ENCODE measurements at regions not wholly inside any gene's neighbourhood (a gene's known extent, or its start where the extent isn't known, plus 50 kb on each side); places are given as distances from the start of the nearest gene placed in this dataset.

DNA sequence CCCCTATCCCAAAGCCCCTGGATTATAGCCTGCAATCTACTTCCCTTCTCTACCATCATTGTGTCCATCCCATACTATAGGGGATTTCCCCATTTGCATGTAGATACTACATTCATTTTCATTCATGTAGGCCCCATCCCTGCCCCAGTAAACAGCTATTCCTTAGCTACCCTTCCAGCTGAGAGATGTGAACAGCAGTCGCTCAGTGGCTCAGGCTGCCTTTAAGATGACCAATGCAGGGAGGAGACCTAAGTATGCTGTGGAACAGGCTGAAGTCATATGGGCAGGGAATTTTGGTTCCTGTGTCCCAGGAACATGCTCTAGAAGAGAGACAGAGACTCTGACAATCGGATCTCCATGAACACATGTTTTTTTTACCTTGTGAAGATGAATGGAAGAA is 481.2 kb upstream of the SYT1 start:
- 0% methylated on average over 1 of the region's 2 CpGs for WGBS (ENCODE audit: low lambda C conversion rate)
- POLR2A ChIA-PET: no interaction called here
- CTCF ChIA-PET: interaction anchor here (1.2 kb wide), 1 partner anchor 10 kb away, joined by 4 read pairs; no protein-coding TSS in a partner anchor

DNA sequence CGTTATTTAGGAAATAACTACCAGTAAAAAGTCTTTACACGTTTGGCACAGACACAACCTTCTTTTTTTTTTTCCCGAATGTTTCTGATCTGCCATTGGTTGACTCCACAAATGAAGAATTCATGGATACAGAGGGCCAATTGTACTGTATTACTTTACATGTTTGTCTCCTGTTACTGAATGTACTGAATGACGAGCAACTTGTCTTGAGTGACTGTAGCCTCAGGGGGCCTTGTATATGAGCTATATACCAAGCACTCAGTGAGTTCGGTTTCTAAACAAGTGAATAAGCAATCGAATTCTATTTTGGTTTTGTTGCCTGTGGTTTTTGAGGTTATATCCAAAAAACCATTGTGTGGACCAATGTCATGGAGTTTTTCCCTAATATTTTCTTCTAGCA is 480.0 kb upstream of the SYT1 start:
- Histone ChIP-seq H3K79me2 (ENCODE audit: insufficient read depth) (no peaks in the 10 kb centered on the region), H2AFZ (ENCODE audit: low read depth) (no peak overlapping the region), H3K4me3 (ENCODE audit: low read depth in 2 of 2, low read length in 1 of 2) (no peak overlapping the region), H3K4me2 (no peak overlapping the region), H3K27ac (ENCODE audit: low read depth in 2 of 2, low read length in 1 of 2) (no peak overlapping the region), H3K4me1 (ENCODE audit: control insufficient read depth in 1 of 2, insufficient read depth in 2 of 2, low read depth in 1 of 2, low read length in 1 of 2) (no peaks in the 10 kb centered on the region), H3K9ac (no peak overlapping the region), H3K36me3 (replicated peaks in 1 of 2; ENCODE audit: control insufficient read depth in 1 of 2, insufficient read depth in 2 of 2, low read length in 1 of 2) (no peaks in the 10 kb centered on the region), H3K9me2 (no peaks in the 10 kb centered on the region), H3F3A (replicated peaks; ENCODE audit: insufficient read depth) (no peaks in the 10 kb centered on the region), H3K27me3 (ENCODE audit: insufficient read depth) (no peaks in the 10 kb centered on the region), H3K9me3 (no peaks in the 10 kb centered on the region), H4K20me1 (ENCODE audit: insufficient read depth) (no peaks in the 10 kb centered on the region)
- ChIA-PET CTCF (interaction anchor here (1.2 kb wide), 1 partner anchor 8 kb away, joined by 4 read pairs; no protein-coding TSS in a partner anchor), POLR2A (no interaction called here)
- no peak for TF ChIP-seq NFIC (IDR thresholded peaks at IDR 0.05; ENCODE audit: borderline replicate concordance)
- TF ChIP-seq, protein P1, sequence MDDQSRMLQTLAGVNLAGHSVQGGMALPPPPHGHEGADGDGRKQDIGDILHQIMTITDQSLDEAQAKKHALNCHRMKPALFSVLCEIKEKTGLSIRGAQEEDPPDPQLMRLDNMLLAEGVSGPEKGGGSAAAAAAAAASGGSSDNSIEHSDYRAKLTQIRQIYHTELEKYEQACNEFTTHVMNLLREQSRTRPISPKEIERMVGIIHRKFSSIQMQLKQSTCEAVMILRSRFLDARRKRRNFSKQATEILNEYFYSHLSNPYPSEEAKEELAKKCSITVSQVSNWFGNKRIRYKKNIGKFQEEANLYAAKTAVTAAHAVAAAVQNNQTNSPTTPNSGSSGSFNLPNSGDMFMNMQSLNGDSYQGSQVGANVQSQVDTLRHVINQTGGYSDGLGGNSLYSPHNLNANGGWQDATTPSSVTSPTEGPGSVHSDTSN (IDR thresholded peaks at IDR 0.05): no peak
- TF ChIP-seq, protein P2, sequence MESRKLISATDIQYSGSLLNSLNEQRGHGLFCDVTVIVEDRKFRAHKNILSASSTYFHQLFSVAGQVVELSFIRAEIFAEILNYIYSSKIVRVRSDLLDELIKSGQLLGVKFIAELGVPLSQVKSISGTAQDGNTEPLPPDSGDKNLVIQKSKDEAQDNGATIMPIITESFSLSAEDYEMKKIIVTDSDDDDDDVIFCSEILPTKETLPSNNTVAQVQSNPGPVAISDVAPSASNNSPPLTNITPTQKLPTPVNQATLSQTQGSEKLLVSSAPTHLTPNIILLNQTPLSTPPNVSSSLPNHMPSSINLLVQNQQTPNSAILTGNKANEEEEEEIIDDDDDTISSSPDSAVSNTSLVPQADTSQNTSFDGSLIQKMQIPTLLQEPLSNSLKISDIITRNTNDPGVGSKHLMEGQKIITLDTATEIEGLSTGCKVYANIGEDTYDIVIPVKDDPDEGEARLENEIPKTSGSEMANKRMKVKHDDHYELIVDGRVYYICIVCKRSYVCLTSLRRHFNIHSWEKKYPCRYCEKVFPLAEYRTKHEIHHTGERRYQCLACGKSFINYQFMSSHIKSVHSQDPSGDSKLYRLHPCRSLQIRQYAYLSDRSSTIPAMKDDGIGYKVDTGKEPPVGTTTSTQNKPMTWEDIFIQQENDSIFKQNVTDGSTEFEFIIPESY (IDR thresholded peaks at IDR 0.05; ENCODE audit: borderline replicate concordance, low read depth): no peak
- no peak for TF ChIP-seq ELF1 (IDR thresholded peaks at IDR 0.05)
- TF ChIP-seq, protein P3, sequence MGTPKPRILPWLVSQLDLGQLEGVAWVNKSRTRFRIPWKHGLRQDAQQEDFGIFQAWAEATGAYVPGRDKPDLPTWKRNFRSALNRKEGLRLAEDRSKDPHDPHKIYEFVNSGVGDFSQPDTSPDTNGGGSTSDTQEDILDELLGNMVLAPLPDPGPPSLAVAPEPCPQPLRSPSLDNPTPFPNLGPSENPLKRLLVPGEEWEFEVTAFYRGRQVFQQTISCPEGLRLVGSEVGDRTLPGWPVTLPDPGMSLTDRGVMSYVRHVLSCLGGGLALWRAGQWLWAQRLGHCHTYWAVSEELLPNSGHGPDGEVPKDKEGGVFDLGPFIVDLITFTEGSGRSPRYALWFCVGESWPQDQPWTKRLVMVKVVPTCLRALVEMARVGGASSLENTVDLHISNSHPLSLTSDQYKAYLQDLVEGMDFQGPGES (IDR thresholded peaks at IDR 0.05; ENCODE audit: low read depth, low read length): no peak
- no peak for TF ChIP-seq TCF12 (IDR thresholded peaks at IDR 0.05)
- TF ChIP-seq MEF2A (IDR thresholded peaks at IDR 0.05; ENCODE audit: borderline replicate concordance, low read depth): no peak
- no peak for TF ChIP-seq YY1 (IDR thresholded peaks at IDR 0.05; ENCODE audit: low read depth)
- no peak for TF ChIP-seq RFX5 (IDR thresholded peaks at IDR 0.05; ENCODE audit: low read length)
- no peak for TF ChIP-seq GABPA (IDR thresholded peaks at IDR 0.05; ENCODE audit: low read depth)
- 72% methylated on average over 6 of the region's 6 CpGs for WGBS (ENCODE audit: low lambda C conversion rate)
- DNase-seq: no peak

More for the DNA sequence above, 481.2 kb upstream of the SYT1 start:
- Histone ChIP-seq H3K9me3 (no peaks in the 10 kb centered on the region), H3K9me2 (no peaks in the 10 kb centered on the region), H3K4me2 (no peak overlapping the region), H3K27me3 (ENCODE audit: insufficient read depth) (no peaks in the 10 kb centered on the region), H3K27ac (ENCODE audit: low read depth in 2 of 2, low read length in 1 of 2) (no peak overlapping the region), H3F3A (replicated peaks; ENCODE audit: insufficient read depth) (no peaks in the 10 kb centered on the region), H3K4me3 (ENCODE audit: low read depth in 2 of 2, low read length in 1 of 2) (no peak overlapping the region), H2AFZ (ENCODE audit: low read depth) (no peak overlapping the region), H3K36me3 (replicated peaks in 1 of 2; ENCODE audit: control insufficient read depth in 1 of 2, insufficient read depth in 2 of 2, low read length in 1 of 2) (no peaks in the 10 kb centered on the region), H4K20me1 (ENCODE audit: insufficient read depth) (no peaks in the 10 kb centered on the region), H3K4me1 (ENCODE audit: control insufficient read depth in 1 of 2, insufficient read depth in 2 of 2, low read depth in 1 of 2, low read length in 1 of 2) (no peaks in the 10 kb centered on the region), H3K79me2 (ENCODE audit: insufficient read depth) (no peaks in the 10 kb centered on the region), H3K9ac (no peak overlapping the region)
- no peak for DNase-seq
- no peak for TF ChIP-seq RCOR1 (IDR thresholded peaks at IDR 0.05; ENCODE audit: low read length)
- no peak for TF ChIP-seq POLR2AphosphoS5 (IDR thresholded peaks at IDR 0.05; ENCODE audit: low read depth, low read length)
- no peak for TF ChIP-seq YY1 (IDR thresholded peaks at IDR 0.05; ENCODE audit: low read depth)
- TF ChIP-seq NRF1 (IDR thresholded peaks at IDR 0.05; ENCODE audit: low read depth, low read length): no peak
